ENCODE measurements at regions not wholly inside any gene's neighbourhood (a gene's known extent, or its start where the extent isn't known, plus 50 kb on each side); places are given as distances from the start of the nearest gene placed in this dataset.
"Not testable (repeated sequence)": the region's sequence is repeated elsewhere in the genome, so short reads cannot be mapped to it uniquely, and the experiment has no call there.

DNA sequence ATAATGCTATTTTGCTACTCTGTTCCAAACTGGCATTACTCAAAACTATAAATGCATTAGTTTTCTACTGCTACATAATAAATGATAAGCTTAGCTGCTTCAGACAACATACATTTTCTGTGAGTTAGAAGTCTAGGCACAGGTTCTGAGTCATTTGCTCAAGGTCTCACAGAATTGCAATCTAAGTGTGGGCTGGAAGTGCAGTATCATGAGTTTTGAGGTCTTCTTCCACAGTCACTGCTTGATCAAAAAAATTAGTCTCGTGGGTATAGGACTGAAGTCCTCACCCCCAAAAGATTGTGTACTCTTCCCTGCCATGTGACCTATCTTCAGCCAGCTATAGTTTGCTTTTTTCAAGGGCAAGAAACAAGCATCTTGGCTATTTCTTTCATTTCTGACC, 676.9 kb downstream of the ADCYAP1 start:
- no peak for DNase-seq

DNA sequence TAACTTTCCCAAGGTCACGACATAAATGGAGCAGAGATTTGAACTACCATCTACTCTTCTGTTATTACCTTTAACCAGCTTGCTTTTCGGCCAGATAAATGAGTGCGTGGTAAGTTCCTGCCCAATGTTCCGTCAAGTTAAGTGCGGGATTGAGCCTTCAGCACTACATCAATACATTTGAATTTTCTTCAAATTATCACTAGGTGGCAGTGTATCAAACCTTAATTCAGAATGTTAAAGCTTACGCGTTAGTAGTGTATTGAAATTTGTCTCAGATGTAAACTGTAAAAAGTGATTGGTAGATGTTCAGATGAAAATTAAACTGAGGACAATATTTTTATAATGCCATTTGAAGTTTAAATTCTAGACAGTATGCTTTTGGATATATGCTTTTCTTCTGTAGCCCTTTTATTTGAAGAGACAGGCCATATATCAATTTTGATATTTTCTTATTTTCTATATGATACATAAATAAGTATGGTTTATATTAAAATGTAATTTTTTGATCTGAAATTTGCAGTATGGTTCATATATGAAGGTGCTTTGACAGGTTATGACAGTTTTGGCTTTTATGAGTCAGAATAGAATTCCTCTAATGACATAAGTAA, 681.3 kb downstream of the ADCYAP1 start:
- no peak for DNase-seq

DNA sequence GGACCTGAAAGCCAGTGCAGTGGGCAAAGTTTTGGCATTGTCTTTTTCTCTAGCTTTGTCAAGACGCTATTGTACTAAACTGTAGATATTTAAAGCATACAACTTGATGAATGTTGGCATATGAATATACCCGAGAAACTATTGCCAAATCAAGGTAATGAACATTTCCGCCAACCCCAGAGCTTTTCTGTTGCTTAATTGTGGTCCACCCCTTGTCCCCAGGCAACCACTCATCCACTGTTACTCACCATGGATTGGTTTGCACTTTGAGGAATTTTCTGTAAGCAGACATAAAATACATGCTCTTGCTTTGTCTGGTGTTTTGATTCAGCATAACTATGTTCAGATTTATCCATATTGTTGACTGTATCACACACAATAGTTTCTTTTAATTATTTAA, 688.4 kb downstream of the ADCYAP1 start:
- DNase-seq: no peak

DNA sequence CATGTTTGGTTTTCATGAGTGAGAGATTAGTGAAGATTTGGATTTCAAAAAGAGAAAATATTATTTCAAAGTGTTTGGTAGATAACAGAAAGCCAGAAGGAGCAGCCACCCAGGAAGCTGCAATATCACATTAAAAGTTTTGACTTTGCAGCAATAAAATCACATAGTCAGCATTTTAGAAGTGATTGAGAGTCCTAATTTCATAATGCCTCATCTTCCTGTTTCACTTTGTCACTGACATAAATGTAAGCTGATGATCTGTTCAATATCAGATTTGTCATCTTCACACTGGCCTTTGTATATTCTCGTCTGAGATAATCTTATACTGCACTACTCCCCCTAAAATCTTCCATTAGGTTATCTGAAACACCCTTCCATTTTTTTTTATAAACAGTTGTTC, 690.5 kb downstream of the ADCYAP1 start:
- no peak for DNase-seq

DNA sequence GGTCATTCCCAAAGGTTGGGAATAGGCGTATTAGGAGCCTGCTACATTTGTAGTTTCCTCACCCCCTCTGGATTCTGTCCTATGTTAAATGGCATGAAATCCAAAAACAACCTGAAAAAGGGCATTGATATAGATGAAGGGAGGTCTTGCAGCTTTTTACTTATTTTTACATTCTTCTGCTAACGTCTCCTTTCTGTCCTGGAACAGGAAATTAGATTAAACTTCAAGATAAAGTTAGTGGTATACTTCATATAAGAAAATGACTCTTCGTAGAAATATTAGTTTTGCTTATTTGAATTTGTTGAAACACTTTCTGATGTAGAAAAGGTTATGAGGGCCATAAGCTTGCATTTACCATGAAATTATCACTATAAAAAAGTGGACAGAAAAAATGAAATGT, 694.5 kb downstream of the ADCYAP1 start:
- no peak for DNase-seq

DNA sequence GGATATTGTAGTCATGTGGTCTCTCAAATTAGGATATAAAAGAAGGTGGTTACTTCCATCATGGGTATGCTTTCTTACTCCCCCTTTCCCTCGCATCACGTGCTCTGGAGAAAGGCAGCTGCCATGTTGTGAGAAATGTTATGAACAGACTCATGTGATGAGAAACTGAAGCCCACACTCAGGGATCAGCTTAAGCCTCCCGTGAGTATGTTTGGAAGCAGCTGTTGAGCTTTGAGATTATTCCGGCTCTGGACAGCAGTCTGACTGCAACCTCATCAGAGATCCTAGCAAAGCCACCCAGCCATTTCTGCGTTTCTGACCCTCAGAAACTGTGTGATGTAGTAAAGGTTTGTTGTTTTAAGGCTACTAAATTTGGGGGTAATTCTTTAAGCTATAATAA, 700.1 kb downstream of the ADCYAP1 start:
- DNase-seq: no peak

DNA sequence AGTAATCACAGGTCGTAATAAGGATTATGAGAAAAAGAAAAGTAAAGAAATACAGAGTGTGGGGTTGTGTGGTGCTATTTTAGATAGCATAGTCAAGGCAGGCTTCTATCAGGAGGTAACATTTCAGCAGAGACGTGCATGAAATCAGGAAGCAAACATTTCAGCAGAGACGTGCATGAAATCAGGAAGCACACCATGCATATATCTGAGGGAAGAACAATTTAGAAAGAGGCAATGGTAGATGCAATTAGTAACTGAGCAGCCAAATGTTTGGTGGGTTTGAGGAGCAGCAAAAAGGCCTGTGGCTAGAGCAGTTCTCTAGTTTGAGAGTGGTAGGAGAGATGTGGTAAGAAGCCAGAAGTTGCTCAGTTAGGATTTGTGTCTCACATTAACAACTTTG, 713.7 kb downstream of the ADCYAP1 start:
- DNase-seq: no peak

DNA sequence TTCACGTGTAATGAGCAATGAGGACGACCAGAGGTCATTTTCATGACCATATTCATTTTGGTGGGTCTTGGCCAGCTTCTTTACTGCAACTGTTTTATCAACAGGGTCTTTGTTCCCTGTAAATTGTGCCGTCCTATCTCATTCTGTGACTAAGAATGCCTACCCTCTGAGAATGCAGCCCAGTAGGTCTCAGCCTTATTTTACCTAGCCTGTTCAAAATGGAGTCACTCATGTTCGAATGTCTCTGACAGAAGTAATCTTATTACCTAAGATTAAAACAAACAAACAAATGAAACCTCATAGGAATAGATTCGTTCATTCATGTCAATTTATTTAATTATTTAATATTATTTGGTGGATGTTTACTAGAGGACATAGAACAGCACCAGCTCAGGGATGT, 714.8 kb downstream of the ADCYAP1 start:
- no peak for DNase-seq

DNA sequence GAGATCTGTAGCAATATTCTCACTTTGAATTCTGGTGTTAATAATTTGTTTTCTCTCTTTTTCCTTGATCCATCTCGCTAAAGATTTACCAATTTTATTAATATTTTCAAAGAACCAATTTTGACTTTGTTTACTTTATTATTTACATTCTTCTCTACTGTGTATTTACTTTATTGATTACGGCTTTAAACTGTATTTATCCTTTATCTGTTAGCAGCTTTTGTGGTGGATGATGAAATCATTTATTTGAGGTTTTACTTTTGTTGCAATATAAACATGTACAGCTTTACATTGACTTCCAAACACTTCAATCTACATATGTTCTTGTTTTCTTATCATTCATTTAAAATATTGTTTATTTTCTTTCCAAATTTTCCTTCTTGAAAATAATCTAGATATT, 719.9 kb downstream of the ADCYAP1 start:
- no peak for DNase-seq

DNA sequence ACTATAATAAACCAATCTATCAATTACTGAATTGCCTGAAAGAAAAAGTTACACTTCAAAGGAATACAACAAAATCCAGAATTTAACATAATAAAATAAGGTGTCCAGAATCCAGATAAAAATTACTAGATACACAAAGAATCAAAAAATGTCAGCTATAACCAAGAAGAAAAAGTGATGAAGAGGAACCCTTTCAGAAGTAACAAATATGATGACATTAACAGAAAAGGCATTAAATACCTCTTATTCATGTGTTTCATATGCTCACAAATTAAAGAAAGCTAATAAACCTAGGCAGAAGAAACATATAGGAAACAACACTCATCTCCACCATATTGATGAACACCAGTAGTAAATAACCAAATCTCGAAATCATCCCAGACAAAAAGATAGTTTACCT, 722.8 kb downstream of the ADCYAP1 start:
- DNase-seq: no peak

DNA sequence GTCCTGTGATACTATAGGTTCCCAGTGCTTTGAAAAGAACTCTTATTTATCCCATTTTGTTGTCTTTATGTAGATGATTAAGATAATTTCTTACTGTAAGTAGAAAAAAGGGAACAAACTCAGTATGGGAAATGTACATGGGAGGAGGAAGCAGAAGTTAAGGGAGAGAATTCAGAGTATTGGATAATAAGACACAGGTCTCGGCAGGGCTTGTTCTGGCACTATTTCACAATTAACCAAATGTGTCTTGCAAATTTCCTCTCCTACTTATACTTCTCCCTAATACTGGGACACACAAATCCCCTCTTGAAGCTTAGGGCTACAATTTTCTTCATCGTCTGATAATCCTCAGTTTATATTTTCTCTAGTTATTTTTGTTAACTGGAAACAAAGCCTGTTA, 744.0 kb downstream of the ADCYAP1 start:
- DNase-seq: no peak

DNA sequence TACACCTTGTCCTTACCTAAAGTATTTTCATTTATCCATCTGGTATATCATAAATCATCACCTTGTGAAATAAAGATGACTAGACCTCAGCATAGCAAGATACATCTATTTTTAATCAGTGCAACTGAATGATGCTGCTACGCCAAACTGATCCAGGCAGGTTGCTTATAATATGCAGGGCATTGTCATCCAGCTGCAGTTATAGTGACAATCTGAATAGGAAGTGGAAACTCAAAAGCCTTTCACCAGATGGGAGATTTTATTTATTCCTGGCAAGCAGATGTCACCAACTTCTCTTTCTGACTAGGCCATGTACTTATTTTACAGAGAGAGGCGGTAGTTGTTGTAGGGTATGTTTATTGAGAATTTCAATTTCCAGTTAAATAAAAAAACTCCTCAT, 747.3 kb downstream of the ADCYAP1 start:
- DNase-seq: no peak

DNA sequence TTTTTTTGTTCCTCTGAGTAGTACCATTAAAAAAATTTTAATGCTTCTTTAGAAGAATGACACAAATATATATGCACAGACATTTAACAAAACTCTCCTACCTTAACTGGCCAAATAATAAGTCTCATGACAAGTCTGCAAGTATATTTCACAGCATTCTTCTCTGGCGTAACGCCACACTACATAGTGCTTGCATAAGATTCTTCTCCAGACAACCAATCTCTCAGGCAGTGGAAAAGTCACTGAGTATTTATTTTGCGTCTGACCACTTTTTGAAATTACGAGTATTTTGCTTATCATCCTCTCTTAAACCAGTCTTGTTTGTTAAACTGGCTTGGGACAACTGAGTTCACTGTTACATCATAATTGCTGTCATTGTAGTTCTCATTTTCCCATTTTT, 749.2 kb downstream of the ADCYAP1 start:
- DNase-seq: no peak

DNA sequence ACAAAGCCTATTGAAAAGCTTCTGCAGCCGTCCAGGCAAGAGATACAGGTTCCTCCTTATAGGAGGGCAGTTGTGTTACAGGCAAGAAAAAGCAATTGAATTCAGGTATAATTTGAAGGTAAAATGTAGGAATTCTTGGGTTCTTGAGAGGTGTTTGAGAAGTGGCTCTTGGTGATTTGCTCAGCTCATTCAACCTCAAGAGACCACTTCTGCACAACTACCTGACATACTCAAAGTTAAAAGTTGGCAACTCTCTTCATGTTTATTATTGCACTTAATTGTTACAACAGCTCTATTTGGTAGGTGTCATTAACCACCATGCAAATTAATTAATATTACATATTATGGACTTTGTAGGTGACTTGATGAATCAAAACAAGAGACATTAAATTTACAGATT, 753.2 kb downstream of the ADCYAP1 start:
- no peak for DNase-seq

DNA sequence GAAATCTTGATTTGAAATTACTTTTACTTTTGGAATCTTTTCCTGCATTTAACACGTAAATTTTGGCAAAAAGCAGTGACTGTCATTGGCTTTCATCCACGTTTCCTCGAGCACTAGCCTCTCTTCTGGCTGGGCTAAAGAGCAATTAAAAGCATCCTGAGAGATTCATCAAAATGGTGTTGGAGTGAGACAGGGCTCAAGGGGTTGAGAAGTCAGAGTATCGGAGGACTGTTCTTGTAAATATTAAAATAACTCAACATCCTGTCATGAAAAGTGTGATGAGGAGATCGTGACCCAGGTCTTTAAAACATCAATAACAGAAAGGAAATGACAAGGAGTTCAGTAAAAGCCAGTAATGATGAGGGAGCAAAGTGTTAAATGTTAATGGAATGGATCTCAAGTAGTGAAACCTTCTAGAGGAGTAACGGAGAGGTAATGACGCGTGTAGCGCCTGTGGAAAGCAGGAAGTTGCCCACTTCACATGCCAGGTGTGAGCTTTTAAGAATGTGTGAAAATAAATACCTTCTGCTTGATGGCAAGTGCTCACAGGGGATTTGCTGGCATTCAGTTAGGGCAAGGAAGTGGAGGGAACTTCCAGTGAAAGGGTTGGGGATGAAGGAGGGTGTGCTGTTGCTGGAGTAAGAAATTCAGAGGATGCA, 754.4 kb downstream of the ADCYAP1 start:
- DNase-seq: no peak

DNA sequence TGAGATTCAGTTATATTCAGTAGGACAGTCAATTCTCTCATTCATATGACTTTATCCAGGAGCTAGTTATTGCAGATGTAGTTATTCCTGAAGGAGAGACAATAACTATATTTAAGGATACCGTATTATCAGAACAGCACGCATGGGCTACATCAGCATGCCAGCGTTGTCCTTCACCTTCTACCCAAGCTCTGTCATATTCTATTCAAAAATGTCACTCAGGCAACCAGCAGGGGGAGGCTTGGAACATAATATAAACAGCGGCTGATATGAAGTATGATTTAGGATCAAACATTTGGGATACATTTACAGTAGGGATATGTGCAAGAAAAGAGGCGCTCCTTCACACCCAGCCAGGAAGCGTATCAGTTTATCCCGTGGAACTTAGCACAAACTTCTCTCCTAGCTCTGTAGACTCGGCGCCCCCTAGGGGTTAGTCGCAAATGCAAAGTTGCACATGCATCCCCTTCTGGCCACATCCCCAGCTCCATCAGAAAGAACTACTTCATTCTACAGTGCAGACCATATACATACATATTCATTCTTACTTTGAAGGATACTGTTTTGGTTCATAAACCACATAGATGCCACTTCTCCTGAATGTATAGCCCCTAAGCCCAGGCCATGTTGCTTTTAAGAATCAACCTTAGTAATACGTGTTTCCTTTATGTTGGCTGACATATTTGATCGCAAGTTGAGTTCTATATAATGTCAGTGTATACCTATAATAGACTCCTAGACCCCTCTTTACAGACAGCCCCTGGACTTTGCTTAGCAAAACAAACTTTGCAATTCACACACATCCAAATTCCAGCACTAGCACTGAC, 759.4 kb downstream of the ADCYAP1 start:
- no peak for DNase-seq

DNA sequence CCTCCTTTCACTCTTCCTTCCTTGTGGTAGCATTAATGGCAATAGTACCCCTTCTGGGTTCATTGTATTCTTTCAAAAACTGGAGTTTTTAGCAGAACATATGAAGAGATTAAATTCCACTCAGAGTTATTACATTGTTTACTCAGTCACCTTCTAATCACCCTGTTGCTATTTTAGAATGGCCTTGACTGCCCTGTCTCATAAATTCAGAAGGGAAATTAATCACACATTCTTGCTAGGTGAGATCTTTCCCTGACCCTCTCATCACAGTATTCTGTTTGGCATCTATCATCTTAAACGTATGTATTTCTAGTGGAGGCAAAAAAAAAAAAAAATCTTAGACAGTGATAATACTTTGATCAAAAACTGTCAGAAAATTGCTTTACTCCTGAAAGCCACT, 760.4 kb downstream of the ADCYAP1 start:
- DNase-seq: no peak

DNA sequence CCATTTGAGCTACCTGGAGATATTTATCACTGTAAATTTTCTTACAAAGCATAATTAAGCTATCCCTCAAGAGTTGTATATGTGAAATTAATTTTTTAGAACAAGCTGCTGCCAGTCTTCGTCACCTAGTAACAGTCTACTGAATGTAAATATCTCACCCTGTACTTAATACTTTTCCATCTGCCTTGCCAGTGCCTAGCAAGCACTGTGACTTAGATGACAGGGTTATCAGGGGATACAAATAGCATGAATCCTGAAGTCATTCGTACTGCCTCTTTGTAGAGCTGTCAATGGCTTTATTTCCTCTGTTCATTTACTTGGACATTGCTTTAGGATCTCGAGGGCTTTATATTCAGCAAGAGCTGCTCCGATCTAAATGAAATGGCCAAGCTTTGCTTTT, 763.6 kb downstream of the ADCYAP1 start:
- DNase-seq: no peak

DNA sequence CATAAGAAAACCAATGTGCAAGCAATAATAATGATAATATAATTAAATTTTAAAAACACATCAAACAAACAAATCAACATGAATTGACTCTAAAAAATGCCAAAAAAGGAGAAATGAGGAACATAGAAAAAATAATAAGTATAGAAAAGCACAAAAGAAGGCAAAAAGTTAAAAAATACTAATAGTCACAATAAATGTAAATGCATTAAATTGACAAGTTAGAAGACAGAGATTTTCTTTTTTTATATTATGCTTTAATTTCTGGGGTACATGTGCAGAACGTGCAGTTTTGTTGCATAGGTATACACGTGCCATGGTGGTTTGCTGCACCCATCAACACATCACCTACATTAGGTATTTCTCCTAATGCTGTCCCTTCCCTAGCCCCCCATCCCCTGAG, 767.0 kb downstream of the ADCYAP1 start:
- not testable (repeated sequence) for DNase-seq

DNA sequence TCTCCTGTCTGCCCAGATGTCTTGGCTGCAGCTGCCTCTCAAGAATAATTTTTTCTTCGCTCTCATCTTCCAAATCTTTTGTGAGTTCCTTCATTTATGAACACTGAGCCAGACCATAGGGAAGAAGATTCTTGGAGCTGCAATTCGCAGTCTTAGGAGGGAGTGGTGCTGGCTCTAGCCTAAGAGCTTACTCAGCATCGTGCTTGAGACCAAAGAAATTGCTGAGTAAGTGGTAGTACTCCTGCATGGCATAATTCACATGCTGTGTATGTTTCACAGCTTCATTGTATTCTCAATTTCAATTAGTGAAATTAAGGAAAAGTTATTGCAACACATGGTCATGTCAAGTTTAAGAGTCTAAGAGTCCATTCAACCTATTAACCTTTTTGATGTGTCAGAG, 771.7 kb downstream of the ADCYAP1 start:
- no peak for DNase-seq

DNA sequence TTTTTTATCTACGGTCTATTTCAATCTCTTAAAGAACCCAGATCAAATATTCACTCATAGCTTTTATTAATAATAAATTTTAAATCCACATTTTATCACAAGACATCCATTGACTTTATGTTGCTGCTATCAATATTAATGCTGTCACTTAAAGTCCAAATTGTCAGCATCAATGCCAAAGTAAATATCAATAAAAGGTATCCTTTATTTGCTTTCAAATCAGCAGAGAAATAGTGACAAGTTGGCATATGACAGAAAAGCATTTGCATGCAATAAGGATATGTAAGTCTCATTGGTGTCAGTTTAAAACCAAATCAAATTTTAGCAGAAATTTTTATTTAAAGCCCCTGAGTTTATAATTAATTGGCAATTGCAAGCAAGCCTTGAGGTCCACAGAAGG, 775.4 kb downstream of the ADCYAP1 start:
- DNase-seq: no peak

DNA sequence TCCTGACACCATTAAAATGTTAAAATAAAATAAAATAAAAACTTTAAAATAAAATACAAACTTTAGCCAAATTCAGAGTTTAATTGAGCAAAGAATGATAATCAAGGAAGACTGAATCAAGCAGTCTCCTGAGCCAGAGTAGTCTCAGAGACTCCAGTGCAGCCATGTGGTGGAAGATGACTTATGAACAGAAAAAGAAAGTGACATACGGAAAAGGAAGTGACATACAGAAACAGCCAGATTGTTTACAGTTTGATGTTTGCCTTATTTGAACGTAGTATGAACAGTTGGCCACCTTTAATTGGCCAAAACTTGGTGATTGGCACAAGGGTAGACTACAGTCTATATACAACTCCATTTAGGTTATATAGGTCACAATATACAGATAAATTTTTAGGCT, 787.2 kb downstream of the ADCYAP1 start:
- DNase-seq: no peak

DNA sequence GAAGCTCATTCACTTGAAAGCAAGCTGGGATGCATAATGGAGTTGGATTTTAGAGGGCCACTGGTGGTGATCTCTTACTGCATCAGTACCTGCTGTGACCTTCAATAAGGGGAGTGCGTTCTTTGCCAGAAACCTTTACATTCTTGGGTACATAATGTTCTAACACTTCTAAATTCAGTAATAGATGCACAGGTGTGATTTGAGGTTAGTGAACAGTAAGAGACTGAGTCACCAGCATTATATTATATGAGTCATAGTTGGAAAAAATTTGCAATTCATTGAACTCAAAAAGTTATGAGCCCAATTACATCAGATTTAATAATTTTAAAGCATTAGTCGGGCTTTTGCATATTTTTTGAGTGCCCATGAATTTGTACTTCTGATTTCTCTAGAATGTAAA, 803.3 kb downstream of the ADCYAP1 start:
- DNase-seq: no peak

DNA sequence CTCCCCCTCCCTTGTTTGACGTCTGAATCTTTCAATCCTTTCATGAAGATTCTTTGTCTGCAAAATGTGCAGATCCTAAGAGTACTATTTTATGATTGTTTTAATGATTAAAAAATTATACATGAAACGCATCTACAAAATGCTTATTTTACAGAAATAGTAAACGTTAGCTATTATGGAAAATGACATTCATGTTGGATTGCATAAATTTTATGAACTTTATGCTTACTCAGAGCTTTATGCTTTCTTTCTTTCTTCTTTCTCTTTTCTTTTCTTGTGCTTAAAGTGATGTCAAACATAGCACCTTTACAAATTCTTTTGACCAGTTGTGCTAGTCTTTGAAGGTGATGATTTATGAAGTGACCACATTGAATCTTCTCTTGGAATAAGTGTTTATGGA, 805.4 kb downstream of the ADCYAP1 start:
- DNase-seq: no peak
